ENCODE measurements at regions not wholly inside any gene's neighbourhood (a gene's known extent, or its start where the extent isn't known, plus 50 kb on each side); places are given as distances from the start of the nearest gene placed in this dataset.
A peak's percentile ranks its signal among the peaks of the same experiment; 100 is the strongest.

DNA sequence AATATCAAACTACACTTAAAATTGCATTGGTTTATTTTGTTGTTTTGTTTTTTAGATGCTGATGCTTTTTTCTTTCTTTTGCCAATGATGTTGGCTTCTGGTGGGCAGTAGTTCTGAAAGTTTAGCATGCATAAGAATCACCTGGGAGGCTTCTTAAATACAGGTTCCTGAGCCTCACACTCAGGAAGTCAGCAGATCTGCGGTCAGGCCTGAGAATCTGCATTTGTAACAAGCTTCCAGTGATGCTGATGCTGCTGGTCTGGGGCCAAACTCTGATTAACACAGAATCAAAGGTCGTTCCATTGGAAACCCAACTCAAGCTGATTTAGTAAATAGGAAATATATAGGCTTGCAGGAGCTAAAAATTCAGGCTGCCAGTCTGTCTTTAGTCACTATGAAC is 412.9 kb upstream of the SPTLC3 start:
- no peaks in the 10 kb centered on the region for H3K27me3 Mint-ChIP-seq (ENCODE audit: insufficient read depth, unreplicated experiment)
- peaks cover 13% of the 10 kb centered on the region for H3K9me3 Mint-ChIP-seq (ENCODE audit: unreplicated experiment)
- TF ChIP-seq, protein P1, sequence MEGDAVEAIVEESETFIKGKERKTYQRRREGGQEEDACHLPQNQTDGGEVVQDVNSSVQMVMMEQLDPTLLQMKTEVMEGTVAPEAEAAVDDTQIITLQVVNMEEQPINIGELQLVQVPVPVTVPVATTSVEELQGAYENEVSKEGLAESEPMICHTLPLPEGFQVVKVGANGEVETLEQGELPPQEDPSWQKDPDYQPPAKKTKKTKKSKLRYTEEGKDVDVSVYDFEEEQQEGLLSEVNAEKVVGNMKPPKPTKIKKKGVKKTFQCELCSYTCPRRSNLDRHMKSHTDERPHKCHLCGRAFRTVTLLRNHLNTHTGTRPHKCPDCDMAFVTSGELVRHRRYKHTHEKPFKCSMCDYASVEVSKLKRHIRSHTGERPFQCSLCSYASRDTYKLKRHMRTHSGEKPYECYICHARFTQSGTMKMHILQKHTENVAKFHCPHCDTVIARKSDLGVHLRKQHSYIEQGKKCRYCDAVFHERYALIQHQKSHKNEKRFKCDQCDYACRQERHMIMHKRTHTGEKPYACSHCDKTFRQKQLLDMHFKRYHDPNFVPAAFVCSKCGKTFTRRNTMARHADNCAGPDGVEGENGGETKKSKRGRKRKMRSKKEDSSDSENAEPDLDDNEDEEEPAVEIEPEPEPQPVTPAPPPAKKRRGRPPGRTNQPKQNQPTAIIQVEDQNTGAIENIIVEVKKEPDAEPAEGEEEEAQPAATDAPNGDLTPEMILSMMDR (IDR thresholded peaks at IDR 0.05; ENCODE audit: unreplicated experiment), result no peak
- no peak overlapping the region for H3K27ac Mint-ChIP-seq (ENCODE audit: low read depth, unreplicated experiment)
- H3K4me3 Mint-ChIP-seq (ENCODE audit: unreplicated experiment), result no peak overlapping the region
- H3K36me3 Mint-ChIP-seq (ENCODE audit: insufficient read depth, unreplicated experiment), result no peaks in the 10 kb centered on the region
- no peaks in the 10 kb centered on the region for H3K4me1 Mint-ChIP-seq (ENCODE audit: insufficient read depth, unreplicated experiment)
- CTCF ChIA-PET, result interaction anchor here (0.8 kb wide), 1 partner anchor 35 kb away, joined by 3 read pairs; no protein-coding TSS in a partner anchor
- intact Hi-C loops (cut with micrococcal nuclease), result no loop called here
- no TSS peak for BruUV-seq (replicated peaks)
- POLR2A ChIA-PET, result no interaction called here
- no peak for DNase-seq (ENCODE audit: unreplicated experiment)

GRCh38 chr20:12596863-12597262 is 411.9 kb upstream of the SPTLC3 start:
- DNase-seq (ENCODE audit: unreplicated experiment), result no peak
- BruUV-seq (replicated peaks), result no TSS peak
- Mint-ChIP-seq H3K27ac (ENCODE audit: low read depth, unreplicated experiment) (no peak overlapping the region), H3K36me3 (ENCODE audit: insufficient read depth, unreplicated experiment) (no peaks in the 10 kb centered on the region), H3K9me3 (ENCODE audit: unreplicated experiment) (peaks cover 13% of the 10 kb centered on the region), H3K4me1 (ENCODE audit: insufficient read depth, unreplicated experiment) (no peaks in the 10 kb centered on the region), H3K4me3 (ENCODE audit: unreplicated experiment) (no peak overlapping the region), H3K27me3 (ENCODE audit: insufficient read depth, unreplicated experiment) (no peaks in the 10 kb centered on the region)
- TF ChIP-seq, protein P1 (IDR thresholded peaks at IDR 0.05; ENCODE audit: unreplicated experiment), result no peak
- intact Hi-C loops (cut with micrococcal nuclease), result no loop called here
- CTCF ChIA-PET, result no interaction called here
- POLR2A ChIA-PET, result no interaction called here

GRCh38 chr20:12597551-12597950 is 411.2 kb upstream of the SPTLC3 start:
- no peaks in the 10 kb centered on the region for H3K4me1 Mint-ChIP-seq (ENCODE audit: insufficient read depth, unreplicated experiment)
- CTCF ChIA-PET, result no interaction called here
- POLR2A ChIA-PET, result no interaction called here
- DNase-seq (ENCODE audit: unreplicated experiment), result no peak
- intact Hi-C loops (cut with micrococcal nuclease), result no loop called here
- H3K9me3 Mint-ChIP-seq (ENCODE audit: unreplicated experiment), result peaks cover 13% of the 10 kb centered on the region
- H3K27me3 Mint-ChIP-seq (ENCODE audit: insufficient read depth, unreplicated experiment), result no peaks in the 10 kb centered on the region
- no peak overlapping the region for H3K4me3 Mint-ChIP-seq (ENCODE audit: unreplicated experiment)
- BruUV-seq (replicated peaks), result no TSS peak
- H3K27ac Mint-ChIP-seq (ENCODE audit: low read depth, unreplicated experiment), result no peak overlapping the region
- H3K36me3 Mint-ChIP-seq (ENCODE audit: insufficient read depth, unreplicated experiment), result no peaks in the 10 kb centered on the region
- TF ChIP-seq, protein P1 (IDR thresholded peaks at IDR 0.05; ENCODE audit: unreplicated experiment), result no peak

DNA sequence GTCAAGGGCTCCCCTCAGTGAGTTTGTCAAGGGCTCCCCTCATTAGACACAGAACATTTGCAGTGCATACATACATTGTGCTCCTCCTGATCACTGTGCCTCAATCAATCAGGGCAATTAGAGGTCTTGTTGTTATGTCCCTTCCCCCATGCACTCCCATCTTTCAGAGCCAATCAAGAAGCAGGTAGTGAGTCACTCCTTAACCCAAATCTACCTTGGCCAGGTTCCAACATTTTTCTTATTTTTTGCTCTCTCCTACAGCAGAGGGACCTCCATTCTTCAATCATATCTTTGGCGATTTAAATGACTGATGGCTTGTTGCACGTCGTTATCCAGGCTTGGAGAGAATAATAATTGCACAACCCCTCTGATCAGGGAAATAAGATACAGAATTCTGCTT is 409.9 kb upstream of the SPTLC3 start:
- ChIA-PET POLR2A (interaction anchor here (0.7 kb wide), 1 partner anchor 809 kb away, joined by 3 read pairs; no protein-coding TSS in a partner anchor), CTCF (no interaction called here)
- peak; percentile 47 for DNase-seq (ENCODE audit: unreplicated experiment)
- Mint-ChIP-seq H3K4me3 (ENCODE audit: unreplicated experiment) (no peak overlapping the region), H3K9me3 (ENCODE audit: unreplicated experiment) (peaks cover 13% of the 10 kb centered on the region), H3K27ac (ENCODE audit: low read depth, unreplicated experiment) (no peak overlapping the region), H3K4me1 (ENCODE audit: insufficient read depth, unreplicated experiment) (no peaks in the 10 kb centered on the region), H3K27me3 (ENCODE audit: insufficient read depth, unreplicated experiment) (no peaks in the 10 kb centered on the region), H3K36me3 (ENCODE audit: insufficient read depth, unreplicated experiment) (no peaks in the 10 kb centered on the region)
- TF ChIP-seq, protein P1 (IDR thresholded peaks at IDR 0.05; ENCODE audit: unreplicated experiment), result no peak
- intact Hi-C loops (cut with micrococcal nuclease), result no loop called here
- no TSS peak for BruUV-seq (replicated peaks)

All from MCF 10A (cell line).